MM.1S (cell line): ENCODE measurements at regions not wholly inside any gene's neighbourhood (a gene's known extent, or its start where the extent isn't known, plus 50 kb on each side); places are given as distances from the start of the nearest gene placed in this dataset.

Experiments
- EZH2 ChIP-seq: fragments of 300-600 bp; sonication (generic); optimal IDR thresholded peaks from 2 replicates; pipeline ENCODE3; 2017; ENCODE audit warnings: low read depth, mild to moderate bottlenecking, antibody characterized with exemption, low read length, mixed read lengths
- EZH2phosphoT487 ChIP-seq: fragments of 300-600 bp; sonication (generic); IDR thresholded peaks from 2 replicates; pipeline ENCODE4 v1.6.1; 2018; ENCODE audit warnings: antibody characterized with exemption, low read length
- TF ChIP-seq, protein P1 (sequence below): fragments of 300-600 bp; sonication (generic); IDR thresholded peaks from 2 replicates; pipeline ENCODE4 v1.5.1; 2016; ENCODE audit warnings: antibody characterized with exemption, low read length, mixed read lengths

DNA sequence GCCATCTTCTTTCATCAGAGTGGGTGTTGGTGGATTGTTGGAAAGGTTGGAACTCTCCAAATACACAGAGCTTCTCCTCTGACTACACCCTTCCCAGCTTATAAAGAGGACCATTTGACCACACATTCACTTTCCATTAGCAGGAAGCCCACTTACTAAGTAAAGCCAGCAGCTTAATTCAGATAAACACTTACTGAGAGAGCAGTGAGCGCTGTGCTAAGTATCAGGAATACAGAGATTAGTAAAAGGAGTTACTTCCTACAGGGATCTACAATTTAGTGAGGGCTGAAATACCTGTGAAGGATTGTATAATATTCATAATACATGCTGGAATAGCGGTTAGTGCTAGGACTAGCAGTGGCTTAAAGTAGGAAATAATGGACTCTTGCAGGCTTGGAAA, 343.0 kb downstream of the NYAP2 start:
- TF ChIP-seq, protein P1, sequence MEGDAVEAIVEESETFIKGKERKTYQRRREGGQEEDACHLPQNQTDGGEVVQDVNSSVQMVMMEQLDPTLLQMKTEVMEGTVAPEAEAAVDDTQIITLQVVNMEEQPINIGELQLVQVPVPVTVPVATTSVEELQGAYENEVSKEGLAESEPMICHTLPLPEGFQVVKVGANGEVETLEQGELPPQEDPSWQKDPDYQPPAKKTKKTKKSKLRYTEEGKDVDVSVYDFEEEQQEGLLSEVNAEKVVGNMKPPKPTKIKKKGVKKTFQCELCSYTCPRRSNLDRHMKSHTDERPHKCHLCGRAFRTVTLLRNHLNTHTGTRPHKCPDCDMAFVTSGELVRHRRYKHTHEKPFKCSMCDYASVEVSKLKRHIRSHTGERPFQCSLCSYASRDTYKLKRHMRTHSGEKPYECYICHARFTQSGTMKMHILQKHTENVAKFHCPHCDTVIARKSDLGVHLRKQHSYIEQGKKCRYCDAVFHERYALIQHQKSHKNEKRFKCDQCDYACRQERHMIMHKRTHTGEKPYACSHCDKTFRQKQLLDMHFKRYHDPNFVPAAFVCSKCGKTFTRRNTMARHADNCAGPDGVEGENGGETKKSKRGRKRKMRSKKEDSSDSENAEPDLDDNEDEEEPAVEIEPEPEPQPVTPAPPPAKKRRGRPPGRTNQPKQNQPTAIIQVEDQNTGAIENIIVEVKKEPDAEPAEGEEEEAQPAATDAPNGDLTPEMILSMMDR = no peak
- TF ChIP-seq EZH2 (no peak), EZH2phosphoT487 (no peak)
